ENCODE measurements at regions not wholly inside any gene's neighbourhood (a gene's known extent, or its start where the extent isn't known, plus 50 kb on each side); places are given as distances from the start of the nearest gene placed in this dataset.
A peak's percentile ranks its signal among the peaks of the same experiment; 100 is the strongest.

DNA sequence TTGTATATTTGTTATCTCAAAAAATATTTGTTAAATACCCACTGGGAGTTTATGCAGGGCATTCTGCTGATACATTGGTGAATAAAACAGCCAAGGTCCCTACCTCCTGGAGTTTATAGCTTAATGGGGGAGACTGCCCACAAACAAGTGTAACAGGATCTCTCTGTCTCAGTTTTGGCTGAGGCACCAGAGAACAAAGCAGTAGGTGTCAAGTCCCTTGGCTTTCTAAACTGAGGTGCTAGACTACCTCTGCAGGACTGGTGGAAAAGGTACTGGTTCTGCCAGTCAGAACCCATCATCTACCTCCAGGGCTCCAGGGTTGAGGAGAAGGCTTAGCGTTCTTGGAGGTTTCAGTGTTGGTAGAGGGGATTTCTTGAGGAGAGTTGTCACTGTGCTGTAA lies 188.4 kb upstream of the ELL2 start:
- H2BK5ac ChIP-seq (ENCODE audit: low read depth, low read length) = no peak overlapping the region
- no peak overlapping the region for H4K8ac ChIP-seq (ENCODE audit: extremely low read depth, insufficient read depth, low read length)
- no peak overlapping the region for H3K18ac ChIP-seq (ENCODE audit: extremely low read depth, low read length)
- H3K4ac ChIP-seq (replicated peaks; ENCODE audit: insufficient read length, low read depth, low read length) = no peak overlapping the region
- H3K27ac ChIP-seq (ENCODE audit: low read depth, low read length) = no peak overlapping the region
- H3K9ac ChIP-seq (replicated peaks in 1 of 4; ENCODE audit: extremely low read depth in 1 of 4, low read depth in 3 of 4, low read length in 3 of 4) = no peak overlapping the region
- H3K4me1 ChIP-seq (replicated peaks in 1 of 4; ENCODE audit: control insufficient read depth in 3 of 4, insufficient read depth in 4 of 4, low read length in 3 of 4) = peaks cover 0 to 13% (median 5%) of the 10 kb centered on the region in 4 experiments; a peak in 3 of 7 replicates
- TF ChIP-seq, protein P1, sequence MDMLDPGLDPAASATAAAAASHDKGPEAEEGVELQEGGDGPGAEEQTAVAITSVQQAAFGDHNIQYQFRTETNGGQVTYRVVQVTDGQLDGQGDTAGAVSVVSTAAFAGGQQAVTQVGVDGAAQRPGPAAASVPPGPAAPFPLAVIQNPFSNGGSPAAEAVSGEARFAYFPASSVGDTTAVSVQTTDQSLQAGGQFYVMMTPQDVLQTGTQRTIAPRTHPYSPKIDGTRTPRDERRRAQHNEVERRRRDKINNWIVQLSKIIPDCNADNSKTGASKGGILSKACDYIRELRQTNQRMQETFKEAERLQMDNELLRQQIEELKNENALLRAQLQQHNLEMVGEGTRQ (IDR thresholded peaks at IDR 0.05; ENCODE audit: low read length) = no peak
- TF ChIP-seq EZH2 (IDR thresholded peaks at IDR 0.05; ENCODE audit: low read depth, low read length, severe bottlenecking) = no peak
- TF ChIP-seq TAF7 (optimal IDR thresholded peaks at IDR 0.05; ENCODE audit: borderline replicate concordance, low read depth, low read length) = no peak
- TF ChIP-seq SUZ12 (IDR thresholded peaks at IDR 0.05; ENCODE audit: low read length) = no peak
- TF ChIP-seq SIRT6 (IDR thresholded peaks at IDR 0.05; ENCODE audit: low read length) = no peak
- TF ChIP-seq RAD21 (IDR thresholded peaks at IDR 0.05 in 1 of 2, conservative IDR thresholded peaks at IDR 0.05 in 1 of 2; ENCODE audit: low read depth in 2 of 2, low read length in 2 of 2) = no peak
- H3K23ac ChIP-seq (ENCODE audit: insufficient read length) = no peak overlapping the region
- no peak overlapping the region for H2AK5ac ChIP-seq (ENCODE audit: low read depth, low read length)
- no peaks in the 10 kb centered on the region for H3K27me3 ChIP-seq (replicated peaks in 1 of 4; ENCODE audit: control insufficient read depth in 3 of 4, extremely low read depth in 1 of 4, insufficient read depth in 3 of 4, low read length in 3 of 4)
- no peak overlapping the region for H4K91ac ChIP-seq (replicated peaks; ENCODE audit: insufficient read length, low read length)
- DNase-seq (ENCODE audit: low read depth in 1 of 2, low spot score in 2 of 2) (no peak), FAIRE-seq (no peak)
- H2BK20ac ChIP-seq (ENCODE audit: low read length) = no peak overlapping the region
- no peak overlapping the region for H4K5ac ChIP-seq (ENCODE audit: insufficient read length, low read depth, low read length)
- no peak overlapping the region for H2BK15ac ChIP-seq (ENCODE audit: low read length)
- no peak overlapping the region for H3K56ac ChIP-seq (replicated peaks; ENCODE audit: insufficient read length, low read depth, low read length)
- no peaks in the 10 kb centered on the region for H3K23me2 ChIP-seq (ENCODE audit: low read depth, low read length)
- no peak overlapping the region for H3K4me2 ChIP-seq (ENCODE audit: insufficient read depth in 1 of 2, low read depth in 2 of 2, low read length in 2 of 2)
- no peak overlapping the region for H3K4me3 ChIP-seq (ENCODE audit: extremely low read depth in 1 of 4, insufficient read depth in 2 of 4, low read depth in 3 of 4, low read length in 4 of 4)
- H3K14ac ChIP-seq (ENCODE audit: insufficient read length) = no peak overlapping the region
- no peaks in the 10 kb centered on the region for H3K79me2 ChIP-seq (ENCODE audit: control insufficient read depth in 1 of 2, insufficient read depth in 2 of 2, low read length in 2 of 2)
- H3K9me3 ChIP-seq (ENCODE audit: insufficient read depth in 2 of 2, low read depth in 1 of 2, low read length in 1 of 2) = no peaks in the 10 kb centered on the region
- H4K20me1 ChIP-seq (replicated peaks in 1 of 2; ENCODE audit: control insufficient read depth in 1 of 2, insufficient read depth in 2 of 2, low read length in 2 of 2) = no peaks in the 10 kb centered on the region
- H2AFZ ChIP-seq (ENCODE audit: low read length) = peak overlapping the region; percentile 68; the same call in 1 of the 2 replicates
- H2BK120ac ChIP-seq (replicated peaks; ENCODE audit: low read depth, low read length) = no peak overlapping the region
- CTCF ChIA-PET (ENCODE audit: partially characterized antibody) = interaction anchor here (1.4 kb wide), 1 partner anchor 24 kb away, joined by 3 read pairs; no protein-coding TSS in a partner anchor
- no peaks in the 10 kb centered on the region for H3K79me1 ChIP-seq (ENCODE audit: low read depth, low read length)
- POLR2A ChIA-PET (ENCODE audit: partially characterized antibody) = no interaction called here
- 94% methylated on average over 1 of the region's 1 CpG; no CpG with 5 or more reads in 1 of the 2 experiments for WGBS, 2 experiments (ENCODE audit: extremely low coverage in 1 of 2, insufficient coverage in 1 of 2, insufficient read length in 1 of 2, insufficient replicate concordance in 2 of 2, low coverage in 1 of 2, low lambda C conversion rate in 2 of 2, missing lambda C conversion rate in 1 of 2)
- no peaks in the 10 kb centered on the region for H3K36me3 ChIP-seq (ENCODE audit: control insufficient read depth in 2 of 4, insufficient read depth in 4 of 4, low read length in 3 of 4)
- no peak overlapping the region for H2BK12ac ChIP-seq (ENCODE audit: low read depth, low read length)

Data from H1 (cell line).